Superior temporal gyrus (tissue), 1 donor: ENCODE measurements at regions not wholly inside any gene's neighbourhood (a gene's known extent, or its start where the extent isn't known, plus 50 kb on each side); places are given as distances from the start of the nearest gene placed in this dataset.
A peak's percentile ranks its signal among the peaks of the same experiment; 100 is the strongest.

Experiments used
- DNase-seq: peaks from one replicate; pipeline ENCODE4 v3.0.0-alpha.2; 2016; ENCODE audit errors: extremely low spot score

GRCh38 chr1:177789956-177790355 lies 179.9 kb downstream of the SEC16B start:
- DNase-seq, result no peak

- no peak for DNase-seq
These were observed 183.6 kb downstream of the SEC16B start for GRCh38 chr1:177786176-177786745.

GRCh38 chr1:177784936-177785335 lies 184.9 kb downstream of the SEC16B start:
- DNase-seq, result no peak

- DNase-seq, result no peak
These were observed 185.4 kb downstream of the SEC16B start for GRCh38 chr1:177784409-177784808.

GRCh38 chr1:177783051-177783450 lies 186.8 kb downstream of the SEC16B start:
- DNase-seq, result no peak

GRCh38 chr1:177780096-177780700 lies 189.7 kb downstream of the SEC16B start:
- DNase-seq, result peak; percentile 88

- no peak for DNase-seq
These were observed 190.5 kb downstream of the SEC16B start for GRCh38 chr1:177779166-177779965.

- DNase-seq, result no peak
These were observed 193.9 kb downstream of the SEC16B start for GRCh38 chr1:177775924-177776323.

- DNase-seq, result no peak
These were observed 197.4 kb downstream of the SEC16B start for GRCh38 chr1:177772386-177772960.

- no peak for DNase-seq
These were observed 198.2 kb downstream of the SEC16B start for GRCh38 chr1:177771688-177772087.

- no peak for DNase-seq
These were observed 199.8 kb downstream of the SEC16B start for GRCh38 chr1:177770096-177770495.

GRCh38 chr1:177755851-177756560 lies 213.9 kb downstream of the SEC16B start:
- no peak for DNase-seq

GRCh38 chr1:177754603-177755002 lies 215.3 kb downstream of the SEC16B start:
- DNase-seq, result no peak

- peak; percentile 26 for DNase-seq
These were observed 216.2 kb downstream of the SEC16B start for GRCh38 chr1:177753655-177754054.

GRCh38 chr1:177748080-177748801 lies 221.6 kb downstream of the SEC16B start:
- no peak for DNase-seq

GRCh38 chr1:177746155-177746554 lies 223.7 kb downstream of the SEC16B start:
- no peak for DNase-seq

- DNase-seq, result no peak
These were observed 225.0 kb downstream of the SEC16B start for GRCh38 chr1:177744906-177745305.

- DNase-seq, result no peak
These were observed 228.4 kb downstream of the SEC16B start for GRCh38 chr1:177741476-177741875.

GRCh38 chr1:177739780-177740179 lies 230.1 kb downstream of the SEC16B start:
- no peak for DNase-seq

- DNase-seq, result no peak
These were observed 232.4 kb downstream of the SEC16B start for GRCh38 chr1:177737456-177737855.

- DNase-seq, result no peak
These were observed 237.7 kb downstream of the SEC16B start for GRCh38 chr1:177732178-177732577.
